ENCODE measurements at regions not wholly inside any gene's neighbourhood (a gene's known extent, or its start where the extent isn't known, plus 50 kb on each side); places are given as distances from the start of the nearest gene placed in this dataset.

DNA sequence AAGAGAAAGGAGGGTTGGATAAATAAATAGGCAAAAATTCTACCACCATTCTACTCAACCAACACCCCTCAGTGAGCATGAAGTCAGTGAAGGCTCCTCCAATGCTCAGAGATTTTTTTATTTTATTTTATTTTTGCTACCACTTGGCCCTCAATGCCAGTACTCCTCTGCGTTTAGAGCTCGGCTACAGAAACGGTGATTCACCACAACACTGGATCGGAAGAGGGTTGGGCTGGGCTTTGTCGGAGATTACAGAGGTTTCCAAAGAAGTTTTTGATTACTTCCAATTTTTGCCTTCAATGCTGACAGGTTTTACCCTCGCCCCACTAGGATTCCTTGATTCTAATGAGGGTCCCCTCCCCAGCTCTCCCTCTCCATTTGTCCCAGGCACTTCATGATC, 1027.2 kb upstream of the TMEM132C start:
- 70 to 83% (median 78%) methylated on average over 6 of the region's 6 CpGs for WGBS, 4 donors
- TF ChIP-seq, protein P1, sequence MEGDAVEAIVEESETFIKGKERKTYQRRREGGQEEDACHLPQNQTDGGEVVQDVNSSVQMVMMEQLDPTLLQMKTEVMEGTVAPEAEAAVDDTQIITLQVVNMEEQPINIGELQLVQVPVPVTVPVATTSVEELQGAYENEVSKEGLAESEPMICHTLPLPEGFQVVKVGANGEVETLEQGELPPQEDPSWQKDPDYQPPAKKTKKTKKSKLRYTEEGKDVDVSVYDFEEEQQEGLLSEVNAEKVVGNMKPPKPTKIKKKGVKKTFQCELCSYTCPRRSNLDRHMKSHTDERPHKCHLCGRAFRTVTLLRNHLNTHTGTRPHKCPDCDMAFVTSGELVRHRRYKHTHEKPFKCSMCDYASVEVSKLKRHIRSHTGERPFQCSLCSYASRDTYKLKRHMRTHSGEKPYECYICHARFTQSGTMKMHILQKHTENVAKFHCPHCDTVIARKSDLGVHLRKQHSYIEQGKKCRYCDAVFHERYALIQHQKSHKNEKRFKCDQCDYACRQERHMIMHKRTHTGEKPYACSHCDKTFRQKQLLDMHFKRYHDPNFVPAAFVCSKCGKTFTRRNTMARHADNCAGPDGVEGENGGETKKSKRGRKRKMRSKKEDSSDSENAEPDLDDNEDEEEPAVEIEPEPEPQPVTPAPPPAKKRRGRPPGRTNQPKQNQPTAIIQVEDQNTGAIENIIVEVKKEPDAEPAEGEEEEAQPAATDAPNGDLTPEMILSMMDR (IDR thresholded peaks at IDR 0.05) = no peak
- no peak for TF ChIP-seq POLR2A (IDR thresholded peaks at IDR 0.05)

DNA sequence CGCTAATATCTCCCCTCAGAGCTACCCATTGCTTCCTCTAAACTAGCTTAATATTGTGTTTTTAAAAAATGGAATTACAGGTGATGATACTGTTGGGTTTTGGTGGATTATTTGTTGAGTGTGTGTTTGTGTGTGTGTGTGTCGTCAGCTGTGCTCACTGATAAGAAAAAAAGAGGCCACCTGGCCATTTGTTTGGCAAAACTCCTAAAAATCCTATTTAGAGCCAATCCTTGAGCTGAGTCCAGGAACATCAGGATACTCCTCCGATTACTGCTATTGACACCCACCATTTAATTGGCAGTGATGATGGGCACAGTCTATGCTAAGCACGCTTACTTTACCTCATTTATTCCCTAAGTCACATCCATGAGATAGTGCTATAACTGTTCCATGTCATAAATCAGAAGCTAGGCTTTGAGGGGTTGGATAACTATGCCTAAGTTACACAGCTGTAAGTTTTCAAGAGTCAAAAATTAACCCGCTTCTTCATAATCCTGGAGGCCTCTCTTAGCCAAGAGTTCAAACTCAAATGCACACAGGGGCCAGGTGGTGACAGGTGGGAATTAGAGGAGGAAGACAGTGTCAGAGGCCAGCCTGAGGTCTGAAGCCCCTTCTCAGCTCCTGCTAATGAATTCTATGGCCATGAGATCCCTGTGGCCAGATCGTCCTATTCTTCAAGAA, 1026.6 kb upstream of the TMEM132C start:
- intact Hi-C loops (cut with DNase I) = no loop called here
- Histone ChIP-seq H3K27me3 (peaks cover 0 to 17% (median 0%) of the 10 kb centered on the region in 9 donors), H3K4me1 (peaks cover 0 to 5% (median 0%) of the 10 kb centered on the region in 12 donors), H3K4me3 (no peak overlapping the region), H3K36me3 (no peaks in the 10 kb centered on the region), H3K27ac (no peak overlapping the region), H3K9me3 (no peaks in the 10 kb centered on the region)
- WGBS, 4 donors = 60 to 73% (median 63%) methylated on average over 6 of the region's 6 CpGs
- DNase-seq (no peak), ATAC-seq (no peak)
- TF ChIP-seq POLR2A (IDR thresholded peaks at IDR 0.05) = no peak
- TF ChIP-seq, protein P1 (IDR thresholded peaks at IDR 0.05) = no peak

More for the DNA sequence above, 1027.2 kb upstream of the TMEM132C start:
- ATAC-seq (no peak), DNase-seq (no peak)
- intact Hi-C loops (cut with DNase I) = no loop called here
- H3K9me3 ChIP-seq = no peaks in the 10 kb centered on the region
- peaks cover 0 to 5% (median 0%) of the 10 kb centered on the region in 12 donors for H3K4me1 ChIP-seq
- no peaks in the 10 kb centered on the region for H3K36me3 ChIP-seq
- H3K4me3 ChIP-seq = no peak overlapping the region
- peaks cover 0 to 17% (median 0%) of the 10 kb centered on the region in 9 donors for H3K27me3 ChIP-seq
- no peak overlapping the region for H3K27ac ChIP-seq

DNA sequence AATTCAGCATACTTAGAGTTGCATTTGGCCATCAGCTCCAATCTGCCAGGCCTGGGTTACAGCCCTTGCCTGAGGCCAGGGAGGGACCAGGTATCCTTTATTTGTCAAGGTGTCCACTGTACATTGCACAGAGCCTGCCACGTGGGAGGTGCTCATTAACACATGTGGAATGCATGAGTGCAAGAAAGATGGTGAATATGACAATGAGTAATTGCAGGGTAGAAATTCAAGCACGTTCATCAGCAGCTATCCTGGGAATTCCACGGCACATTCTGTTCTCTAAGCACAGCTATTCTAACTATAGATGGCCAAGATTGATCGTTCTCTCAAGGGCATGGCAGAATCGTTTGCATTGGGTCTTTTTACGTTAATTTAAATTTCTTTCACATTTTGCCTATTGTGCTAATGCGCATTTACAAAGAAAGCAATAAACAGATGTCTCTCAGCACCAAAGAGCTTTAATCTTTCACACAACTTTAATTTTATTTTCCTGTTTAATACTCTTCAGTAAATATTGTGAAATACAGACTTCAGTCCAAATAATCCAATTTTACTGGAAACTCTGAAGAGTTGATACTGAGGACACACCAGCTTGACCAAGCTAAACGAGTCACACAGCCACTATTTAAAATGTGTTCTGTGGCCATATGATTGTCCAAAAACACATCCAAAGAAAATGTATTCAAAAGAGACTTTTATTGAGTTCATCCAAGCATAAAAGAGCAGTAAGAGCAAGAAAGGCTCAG, 1025.7 kb upstream of the TMEM132C start:
- H3K27ac ChIP-seq = no peak overlapping the region
- no peaks in the 10 kb centered on the region for H3K36me3 ChIP-seq
- H3K4me1 ChIP-seq = peaks cover 0 to 5% (median 0%) of the 10 kb centered on the region in 12 donors
- ATAC-seq (no peak), DNase-seq (no peak)
- no peak for TF ChIP-seq POLR2A (IDR thresholded peaks at IDR 0.05)
- TF ChIP-seq, protein P1 (IDR thresholded peaks at IDR 0.05) = no peak
- intact Hi-C loops (cut with DNase I) = no loop called here
- WGBS, 4 donors = 56 to 65% (median 59%) methylated on average over 8 of the region's 8 CpGs
- H3K27me3 ChIP-seq = peaks cover 0 to 17% (median 0%) of the 10 kb centered on the region in 9 donors
- no peaks in the 10 kb centered on the region for H3K9me3 ChIP-seq
- no peak overlapping the region for H3K4me3 ChIP-seq

DNA sequence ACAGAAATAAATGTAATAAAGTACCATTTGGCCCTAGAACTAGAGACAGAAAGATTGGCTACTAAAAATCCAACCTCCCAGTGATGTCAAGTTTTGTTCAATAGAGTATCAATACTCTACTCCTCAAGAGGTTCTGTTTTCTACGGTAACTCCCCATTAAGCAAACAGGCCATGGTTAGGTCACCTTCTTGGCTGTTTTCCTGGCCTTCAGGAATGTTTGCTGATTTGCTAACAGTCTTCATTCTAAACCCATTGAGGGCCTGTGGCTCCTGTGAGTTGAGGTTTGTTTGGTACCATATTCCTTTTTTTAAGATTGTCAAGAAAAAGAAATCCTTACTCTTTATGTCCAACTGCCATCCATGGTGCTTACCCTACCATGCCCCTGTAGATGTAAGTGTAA, 1022.0 kb upstream of the TMEM132C start:
- Histone ChIP-seq H3K4me1 (no peaks in the 10 kb centered on the region), H3K9me3 (no peaks in the 10 kb centered on the region), H3K27me3 (peaks cover 0 to 17% (median 0%) of the 10 kb centered on the region in 9 donors), H3K4me3 (no peak overlapping the region), H3K27ac (no peak overlapping the region), H3K36me3 (no peaks in the 10 kb centered on the region)
- no peak for TF ChIP-seq POLR2A (IDR thresholded peaks at IDR 0.05)
- TF ChIP-seq, protein P1 (IDR thresholded peaks at IDR 0.05) = no peak
- WGBS, 4 donors = 84 to 100% (median 93%) methylated on average over 1 of the region's 1 CpG
- ATAC-seq = no peak
- intact Hi-C loops (cut with DNase I) = no loop called here
- DNase-seq = no peak

All from heart left ventricle (tissue), 16 donors.